ENCODE measurements at regions not wholly inside any gene's neighbourhood (a gene's known extent, or its start where the extent isn't known, plus 50 kb on each side); places are given as distances from the start of the nearest gene placed in this dataset.
A peak's percentile ranks its signal among the peaks of the same experiment; 100 is the strongest.

GRCh38 chr2:53243430-53243829 lies 524.2 kb upstream of the CHAC2 start:
- Histone ChIP-seq H3K36me3 (ENCODE audit: control insufficient read depth, insufficient read depth, low read length) (no peaks in the 10 kb centered on the region), H3K4me3 (ENCODE audit: low read depth, low read length) (no peak overlapping the region), H3K27me3 (ENCODE audit: control insufficient read depth, insufficient read depth, low read length) (no peaks in the 10 kb centered on the region)
- DNase-seq (ENCODE audit: low read depth) = no peak
- TF ChIP-seq, protein P1, sequence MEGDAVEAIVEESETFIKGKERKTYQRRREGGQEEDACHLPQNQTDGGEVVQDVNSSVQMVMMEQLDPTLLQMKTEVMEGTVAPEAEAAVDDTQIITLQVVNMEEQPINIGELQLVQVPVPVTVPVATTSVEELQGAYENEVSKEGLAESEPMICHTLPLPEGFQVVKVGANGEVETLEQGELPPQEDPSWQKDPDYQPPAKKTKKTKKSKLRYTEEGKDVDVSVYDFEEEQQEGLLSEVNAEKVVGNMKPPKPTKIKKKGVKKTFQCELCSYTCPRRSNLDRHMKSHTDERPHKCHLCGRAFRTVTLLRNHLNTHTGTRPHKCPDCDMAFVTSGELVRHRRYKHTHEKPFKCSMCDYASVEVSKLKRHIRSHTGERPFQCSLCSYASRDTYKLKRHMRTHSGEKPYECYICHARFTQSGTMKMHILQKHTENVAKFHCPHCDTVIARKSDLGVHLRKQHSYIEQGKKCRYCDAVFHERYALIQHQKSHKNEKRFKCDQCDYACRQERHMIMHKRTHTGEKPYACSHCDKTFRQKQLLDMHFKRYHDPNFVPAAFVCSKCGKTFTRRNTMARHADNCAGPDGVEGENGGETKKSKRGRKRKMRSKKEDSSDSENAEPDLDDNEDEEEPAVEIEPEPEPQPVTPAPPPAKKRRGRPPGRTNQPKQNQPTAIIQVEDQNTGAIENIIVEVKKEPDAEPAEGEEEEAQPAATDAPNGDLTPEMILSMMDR (IDR thresholded peaks at IDR 0.05; ENCODE audit: insufficient read depth, low read length, poor library complexity, severe bottlenecking) = no peak

DNA sequence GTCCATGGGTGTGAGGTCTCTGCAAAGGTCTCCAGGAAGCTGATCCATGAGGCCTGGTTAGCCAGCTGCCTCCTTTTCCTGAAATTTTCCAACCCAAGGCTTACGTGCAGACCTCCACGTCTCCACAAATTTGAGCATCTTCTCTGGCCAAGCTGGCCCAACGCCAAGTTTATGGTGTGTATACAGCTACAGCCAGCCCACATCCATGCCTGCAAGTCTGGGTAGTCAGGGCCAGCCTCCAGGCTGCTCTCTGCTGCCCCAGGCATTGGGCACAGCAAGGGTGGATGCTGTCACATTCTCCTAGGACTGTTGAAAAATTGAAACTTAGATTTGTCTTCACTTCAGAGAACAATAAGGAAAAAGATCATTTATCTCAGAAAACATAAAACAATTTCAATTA lies 525.5 kb upstream of the CHAC2 start:
- Histone ChIP-seq H3K36me3 (ENCODE audit: control insufficient read depth, insufficient read depth, low read length) (no peaks in the 10 kb centered on the region), H3K27me3 (ENCODE audit: control insufficient read depth, insufficient read depth, low read length) (no peaks in the 10 kb centered on the region), H3K4me3 (ENCODE audit: low read depth, low read length) (no peak overlapping the region)
- DNase-seq (ENCODE audit: low read depth) = no peak
- TF ChIP-seq, protein P1 (IDR thresholded peaks at IDR 0.05; ENCODE audit: insufficient read depth, low read length, poor library complexity, severe bottlenecking) = no peak

DNA sequence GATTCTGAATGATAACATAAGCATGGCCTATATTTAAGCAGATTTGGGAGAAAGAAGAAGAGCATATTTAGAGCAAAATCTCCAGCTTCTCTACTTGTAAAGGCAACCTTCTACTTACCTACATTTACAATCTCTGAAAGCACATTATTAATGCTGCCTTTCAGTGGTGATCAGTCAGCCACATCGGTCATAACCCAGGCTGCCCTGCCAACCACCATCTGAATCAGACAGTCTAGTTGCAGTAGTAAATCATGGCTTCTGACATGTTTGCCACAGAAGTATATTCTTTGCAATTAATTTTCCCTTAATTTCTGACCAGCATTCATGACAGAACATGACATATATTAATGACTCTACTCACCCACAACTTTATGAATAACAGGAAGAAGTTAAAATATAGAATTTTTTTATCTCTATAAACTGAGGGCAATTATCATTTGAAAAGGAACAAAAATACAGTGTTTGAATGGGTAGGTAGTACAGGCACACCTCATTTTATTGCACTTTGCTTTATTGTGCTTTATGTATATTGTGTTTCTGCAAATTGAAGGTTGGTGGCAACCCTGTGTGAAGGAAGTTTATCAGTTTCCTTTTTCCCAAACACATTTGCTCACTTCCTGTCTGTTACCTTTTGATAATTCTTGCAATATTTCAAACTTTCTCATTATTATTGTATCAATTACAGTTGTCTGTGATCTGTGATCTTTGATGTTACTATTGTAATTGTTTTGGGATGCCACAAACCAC lies 531.6 kb upstream of the CHAC2 start:
- H3K36me3 ChIP-seq (ENCODE audit: control insufficient read depth, insufficient read depth, low read length) = no peaks in the 10 kb centered on the region
- peak; percentile 44 for DNase-seq (ENCODE audit: low read depth)
- no peak overlapping the region for H3K4me3 ChIP-seq (ENCODE audit: low read depth, low read length)
- no peaks in the 10 kb centered on the region for H3K27me3 ChIP-seq (ENCODE audit: control insufficient read depth, insufficient read depth, low read length)
- TF ChIP-seq, protein P1 (IDR thresholded peaks at IDR 0.05; ENCODE audit: insufficient read depth, low read length, poor library complexity, severe bottlenecking) = no peak

- TF ChIP-seq, protein P1 (IDR thresholded peaks at IDR 0.05; ENCODE audit: insufficient read depth, low read length, poor library complexity, severe bottlenecking) = no peak
- peak; percentile 19 for DNase-seq (ENCODE audit: low read depth)
- H3K36me3 ChIP-seq (ENCODE audit: control insufficient read depth, insufficient read depth, low read length) = no peaks in the 10 kb centered on the region
Measured at GRCh38 chr2:53234548-53234903, 533.1 kb upstream of the CHAC2 start.

GRCh38 chr2:53233759-53234547 lies 533.7 kb upstream of the CHAC2 start:
- no peak overlapping the region for H3K4me3 ChIP-seq (ENCODE audit: low read depth, low read length)

More at GRCh38 chr2:53234548-53234903, 533.1 kb upstream of the CHAC2 start:
- H3K4me3 ChIP-seq (ENCODE audit: low read depth, low read length) = no peak overlapping the region
- H3K27me3 ChIP-seq (ENCODE audit: control insufficient read depth, insufficient read depth, low read length) = no peaks in the 10 kb centered on the region

More at GRCh38 chr2:53233759-53234547, 533.7 kb upstream of the CHAC2 start:
- no peak for DNase-seq (ENCODE audit: low read depth)
- H3K27me3 ChIP-seq (ENCODE audit: control insufficient read depth, insufficient read depth, low read length) = no peaks in the 10 kb centered on the region
- TF ChIP-seq, protein P1 (IDR thresholded peaks at IDR 0.05; ENCODE audit: insufficient read depth, low read length, poor library complexity, severe bottlenecking) = no peak
- H3K36me3 ChIP-seq (ENCODE audit: control insufficient read depth, insufficient read depth, low read length) = no peaks in the 10 kb centered on the region
